HG03139 (cell line): ENCODE measurements at regions not wholly inside any gene's neighbourhood (a gene's known extent, or its start where the extent isn't known, plus 50 kb on each side); places are given as distances from the start of the nearest gene placed in this dataset.

Experiments
- ATAC-seq: cut with Tn5 transposase; IDR thresholded peaks from one replicate; pipeline ENCODE4 v1.9.1; 2021; ENCODE audit not compliant: unreplicated experiment

DNA sequence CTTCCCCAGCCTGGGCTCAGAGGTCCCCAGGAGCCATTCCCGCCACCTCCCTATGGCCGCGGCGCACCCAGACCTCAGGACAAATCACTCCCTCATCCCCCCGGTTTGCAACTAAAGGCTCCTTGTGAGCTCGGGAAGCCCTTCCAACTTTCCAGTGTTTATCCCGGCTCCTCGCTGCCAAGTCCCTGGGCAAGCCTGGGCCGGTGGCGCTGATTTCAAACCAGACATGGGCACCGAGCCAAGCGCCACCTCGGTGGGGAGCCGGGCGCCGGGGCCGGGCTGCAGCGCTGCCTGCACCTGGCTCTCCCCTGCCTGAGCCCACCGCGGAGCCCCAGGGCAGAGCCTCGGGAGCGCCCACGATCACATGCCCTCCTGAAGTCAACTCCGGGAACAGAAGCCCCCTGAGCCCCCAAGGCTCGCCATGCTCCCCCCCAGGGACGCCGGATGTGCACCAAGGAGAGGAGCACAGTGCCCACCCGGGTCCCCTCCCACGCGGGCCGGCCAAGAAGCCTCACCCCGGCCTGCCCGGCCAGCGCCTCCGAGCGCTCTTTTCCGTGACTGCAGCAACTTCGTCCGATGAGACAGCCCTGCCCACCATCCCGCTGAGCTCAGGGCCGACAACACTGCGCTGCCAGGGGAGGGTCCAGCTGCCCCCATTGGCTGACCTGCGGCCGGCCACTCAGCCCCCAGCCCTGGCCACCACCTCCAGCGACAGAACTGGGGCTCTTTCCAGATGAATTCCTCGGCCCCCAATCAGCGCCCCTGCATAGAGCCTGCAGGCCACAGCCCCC is 50.0 kb downstream of the NCOR2 start:
- ATAC-seq = no peak

DNA sequence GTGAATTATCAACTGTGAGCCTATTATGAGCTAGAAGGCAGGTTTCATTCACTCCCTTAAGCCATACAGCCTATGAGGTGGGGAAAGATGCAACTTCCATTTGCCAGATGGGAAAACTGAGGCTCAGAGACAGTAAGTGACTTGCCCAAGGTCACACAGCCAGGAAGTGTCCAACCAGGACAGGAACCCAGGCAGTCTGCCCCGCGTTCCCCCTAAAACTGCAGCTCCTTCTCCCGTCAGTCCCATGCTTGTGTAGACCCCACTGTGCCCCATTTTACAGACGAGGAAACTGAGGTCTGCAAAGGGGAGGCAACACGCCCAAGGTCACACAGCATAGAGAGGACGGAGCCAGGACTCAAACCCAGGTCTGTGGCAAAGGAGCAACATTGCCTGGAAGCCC is 50.6 kb downstream of the NCOR2 start:
- ATAC-seq = no peak

DNA sequence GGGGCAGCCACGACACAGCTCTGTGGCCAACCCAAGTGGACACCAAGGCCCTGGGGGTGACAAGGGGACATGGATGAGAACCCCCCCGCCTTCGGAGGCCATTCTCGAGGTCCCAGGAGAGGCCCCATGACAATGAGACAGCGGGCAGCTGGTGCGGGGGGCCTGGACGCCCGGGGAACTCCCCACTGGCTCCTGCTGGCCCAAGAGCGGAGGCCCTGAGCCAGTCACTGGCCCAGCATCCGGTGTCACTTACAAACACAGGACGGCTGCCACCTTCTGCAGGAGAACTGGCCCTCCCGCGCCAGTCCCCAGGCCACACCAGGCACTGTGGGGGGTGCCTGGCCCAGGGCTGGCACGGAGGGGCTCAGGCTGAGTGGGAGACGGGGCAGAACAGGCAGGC is 51.4 kb downstream of the NCOR2 start:
- no peak for ATAC-seq

DNA sequence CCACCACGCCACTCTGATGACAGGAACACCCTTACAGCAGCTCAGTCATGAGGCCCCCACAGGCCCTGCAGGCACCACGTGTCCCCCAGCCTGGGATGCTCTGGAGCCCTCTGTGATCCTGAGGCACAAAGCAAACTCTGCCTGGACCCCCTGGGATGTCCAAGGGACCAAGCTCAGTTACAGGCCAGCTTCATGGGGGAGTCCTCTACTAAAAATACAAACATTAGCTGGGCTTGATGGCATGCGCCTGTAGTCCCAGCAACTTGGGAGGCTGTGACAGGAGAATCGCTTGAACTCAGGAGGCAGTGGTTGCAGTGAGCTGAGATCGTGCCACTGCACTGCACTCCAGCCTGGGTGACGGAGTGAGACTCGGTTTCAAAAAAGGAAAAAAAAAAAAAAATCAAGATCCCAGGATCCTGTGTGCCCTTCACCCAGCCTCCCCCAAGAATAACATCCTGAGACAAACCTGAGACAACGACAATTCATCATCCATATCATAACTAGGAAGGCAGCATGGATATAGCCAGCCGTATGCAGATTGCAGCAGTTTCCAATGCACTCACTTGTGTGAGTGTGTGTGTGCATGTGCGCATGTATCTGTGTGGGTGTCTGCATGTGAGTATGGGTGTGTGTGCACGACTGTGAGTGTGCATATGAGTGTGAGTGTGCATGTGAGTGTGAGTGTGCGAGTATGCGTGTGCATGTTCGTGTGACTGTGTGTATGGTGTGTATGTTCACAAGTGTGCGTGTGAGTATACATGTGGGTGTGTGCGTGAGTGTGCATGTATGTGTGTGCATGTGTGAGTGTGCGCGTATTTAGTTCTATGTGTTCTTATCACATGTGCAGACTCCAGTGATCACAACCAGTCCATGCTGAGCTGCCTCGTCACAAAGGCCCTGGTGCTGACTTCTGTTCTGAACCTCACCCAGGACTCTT is 52.1 kb downstream of the NCOR2 start:
- ATAC-seq = no peak

DNA sequence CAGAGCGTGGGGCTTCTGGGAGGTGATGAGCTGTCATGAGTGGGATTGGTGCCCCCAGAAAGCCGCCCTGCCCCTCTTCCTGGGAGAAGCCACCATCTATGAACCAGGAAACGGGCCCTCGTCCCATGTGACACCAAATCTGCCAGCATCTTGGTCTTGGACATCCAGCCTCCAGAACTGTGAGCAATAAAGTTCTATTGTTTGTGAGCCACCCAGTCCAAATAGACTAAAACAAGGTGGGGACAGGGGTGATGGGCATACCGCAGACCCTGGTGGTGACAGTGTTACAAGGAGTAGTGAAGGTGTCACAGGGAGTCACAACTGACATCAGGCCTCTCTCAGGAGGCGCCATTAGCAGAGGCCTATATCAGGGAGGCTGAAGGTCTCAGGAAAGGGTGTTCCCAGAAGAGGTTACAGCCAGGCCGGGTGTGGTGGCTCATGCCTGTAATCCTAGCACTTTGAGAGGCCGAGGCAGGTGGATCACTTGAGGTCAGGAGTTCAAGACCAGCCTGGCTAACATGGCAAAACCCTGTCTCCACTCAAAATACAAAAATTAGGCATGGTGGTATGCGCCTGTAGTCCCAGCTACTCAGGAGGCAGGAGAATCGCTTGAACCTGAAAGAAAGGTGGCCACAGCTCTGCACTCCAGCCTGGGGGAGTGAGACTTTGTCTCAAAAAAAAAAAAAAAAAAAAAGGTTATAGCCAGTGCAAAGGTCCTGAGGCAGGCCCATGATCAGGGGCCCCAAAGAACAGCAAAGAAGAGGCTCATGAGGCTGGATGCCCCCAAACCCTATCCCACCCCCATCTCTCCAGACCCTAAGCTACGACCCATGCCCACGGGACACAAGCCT is 53.0 kb downstream of the NCOR2 start:
- no peak for ATAC-seq

DNA sequence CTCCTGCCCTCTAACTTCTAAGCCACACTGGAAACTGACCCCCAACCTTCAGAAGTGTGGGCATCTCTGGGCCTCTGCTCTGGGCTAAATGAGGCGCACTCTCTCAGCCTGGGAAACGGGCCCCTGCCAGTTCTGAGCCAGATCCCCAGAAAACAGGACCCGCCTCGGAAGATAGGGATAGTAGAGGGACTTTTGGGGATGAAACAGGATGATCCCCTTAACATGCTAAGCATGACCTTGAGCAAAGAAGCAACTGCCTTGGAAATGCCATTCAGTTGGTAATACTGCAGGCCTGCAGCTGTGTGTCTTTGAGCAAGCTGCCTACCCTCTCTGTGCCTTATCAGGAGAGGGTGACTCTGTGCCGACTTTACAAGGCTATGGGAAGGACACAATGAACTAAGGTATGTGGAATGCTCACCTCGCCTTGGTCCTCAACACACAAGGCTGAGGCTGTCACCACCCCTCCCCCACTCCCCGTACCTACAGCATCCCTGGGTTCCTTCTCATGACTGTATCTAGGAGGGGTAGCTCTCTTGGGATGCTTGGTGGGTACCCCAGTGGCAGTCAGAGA is 54.0 kb downstream of the NCOR2 start:
- no peak for ATAC-seq

DNA sequence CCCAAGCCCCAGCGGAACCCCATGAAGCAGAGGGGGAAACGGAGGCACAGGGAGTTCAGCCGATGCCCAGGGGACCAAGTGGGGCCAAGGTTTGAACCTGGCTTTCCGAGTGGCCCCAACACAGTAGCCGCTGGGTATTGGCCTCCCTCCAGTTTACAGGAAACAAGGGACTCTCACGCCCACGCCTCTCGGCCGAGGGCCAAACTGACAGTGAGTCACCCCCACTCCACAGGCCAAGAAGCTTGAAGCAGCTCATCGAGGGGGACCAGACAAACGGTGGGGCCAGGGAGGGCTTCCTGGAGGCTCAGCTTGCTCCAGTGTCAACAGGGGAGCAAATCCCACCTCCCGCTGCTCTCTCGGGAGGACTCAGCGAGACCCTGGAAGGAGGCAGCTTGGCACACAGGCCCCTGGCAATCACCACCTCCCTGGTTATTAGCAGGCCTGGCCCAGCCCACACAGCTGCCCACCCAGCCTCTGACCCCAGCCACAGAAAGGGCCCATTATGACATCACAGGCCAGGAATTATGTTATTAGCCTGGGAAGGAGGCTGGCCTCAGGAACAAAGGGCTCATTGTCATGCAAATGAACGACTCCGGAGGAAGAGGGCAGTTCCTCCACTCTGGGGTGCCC is 54.6 kb downstream of the NCOR2 start:
- no peak for ATAC-seq

DNA sequence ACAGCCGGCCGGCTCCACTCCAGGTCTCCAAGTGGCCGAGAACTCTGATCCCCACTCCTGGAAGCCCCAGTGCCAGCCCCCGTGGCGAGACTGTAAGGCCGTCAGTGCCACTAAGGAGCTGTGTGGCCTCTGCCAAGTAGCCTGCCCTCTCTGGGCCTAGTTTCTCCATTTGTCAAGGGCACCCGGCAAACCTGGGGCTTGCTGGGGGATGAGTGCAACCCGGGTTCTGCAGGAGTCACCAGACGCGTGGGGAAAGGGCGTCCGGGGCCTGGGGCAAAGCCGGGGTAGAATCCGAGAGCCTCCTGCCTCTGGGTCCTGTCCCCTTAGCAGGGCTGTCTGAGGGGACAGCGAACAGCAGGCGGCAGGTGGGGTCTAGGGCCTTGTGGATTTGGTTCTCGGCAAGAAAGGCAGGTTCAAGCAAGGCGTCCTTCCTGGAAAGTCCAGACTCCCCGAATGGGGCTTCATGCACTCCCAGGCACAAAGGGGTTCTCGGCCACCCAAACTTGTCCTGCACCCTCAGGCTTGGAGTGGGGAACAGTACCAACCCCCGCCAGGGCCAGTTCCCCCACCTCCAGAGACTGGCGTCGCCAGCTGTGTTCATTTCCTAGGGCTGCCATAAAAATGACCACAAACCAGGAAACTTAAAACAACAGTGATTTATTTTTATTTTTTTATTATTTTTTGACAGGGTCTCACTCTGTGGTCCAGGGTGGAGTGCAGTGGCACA is 56.0 kb downstream of the NCOR2 start:
- no peak for ATAC-seq

DNA sequence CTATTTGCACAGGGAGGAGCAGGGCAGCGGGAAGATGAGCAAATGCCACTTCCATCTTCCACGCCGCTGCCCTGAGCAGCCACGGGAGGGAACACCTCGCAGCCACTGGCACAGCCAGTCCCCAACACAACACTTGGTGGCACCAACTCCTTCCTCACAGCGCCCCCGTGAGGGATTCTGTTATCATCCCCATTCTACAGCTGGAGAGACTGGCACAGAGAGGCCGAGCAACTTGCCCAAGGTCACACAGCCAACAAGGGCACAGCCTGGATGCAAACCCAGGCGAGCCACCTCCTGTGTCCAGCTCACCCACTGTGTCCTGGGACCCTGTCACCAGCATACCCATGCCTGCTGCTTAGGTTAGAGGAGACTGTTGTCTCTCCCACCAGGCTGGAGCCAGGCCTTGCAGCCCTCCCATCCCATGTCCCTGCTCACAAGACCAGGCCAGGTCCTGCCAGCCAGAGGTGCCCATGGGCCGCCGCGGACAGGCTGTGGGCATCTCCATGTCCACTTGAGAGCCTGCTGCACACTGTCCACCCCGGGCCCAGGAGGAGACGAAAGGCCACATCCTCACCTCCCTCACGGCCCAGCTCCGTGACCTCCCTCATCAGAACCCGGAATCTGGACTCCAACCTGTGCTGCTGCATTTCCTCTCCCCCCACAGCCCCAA is 57.0 kb downstream of the NCOR2 start:
- ATAC-seq = no peak

DNA sequence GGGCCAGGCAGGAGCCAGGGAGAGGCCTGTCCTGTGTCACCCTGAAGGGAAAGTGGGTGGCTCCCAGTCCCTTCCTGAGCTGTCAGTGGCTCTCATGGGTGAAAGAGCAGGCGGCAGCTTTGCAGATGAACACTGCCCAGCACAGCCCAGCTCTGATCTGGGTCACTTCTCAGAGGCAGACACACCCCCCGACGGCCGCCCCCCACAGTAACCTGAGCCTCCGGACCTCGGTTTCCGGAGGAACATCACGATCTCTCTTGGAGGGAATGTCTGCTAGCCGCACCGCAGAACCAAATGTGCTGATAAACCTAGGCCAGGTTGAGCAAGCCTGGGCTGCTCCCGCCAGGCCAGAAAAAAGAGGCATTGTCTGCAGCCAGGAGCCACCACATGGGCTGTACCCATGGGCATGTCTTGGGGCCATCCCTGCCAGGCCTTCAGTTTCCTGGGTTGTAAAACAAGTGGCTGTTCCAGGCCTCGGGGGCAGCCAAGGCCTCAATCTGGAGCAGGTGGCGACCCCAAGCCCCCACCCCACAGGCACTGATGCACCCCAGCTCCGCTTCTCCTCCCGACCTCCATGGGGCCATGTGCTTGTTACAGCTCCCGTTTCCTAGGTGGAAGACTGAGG is 57.6 kb downstream of the NCOR2 start:
- no peak for ATAC-seq

DNA sequence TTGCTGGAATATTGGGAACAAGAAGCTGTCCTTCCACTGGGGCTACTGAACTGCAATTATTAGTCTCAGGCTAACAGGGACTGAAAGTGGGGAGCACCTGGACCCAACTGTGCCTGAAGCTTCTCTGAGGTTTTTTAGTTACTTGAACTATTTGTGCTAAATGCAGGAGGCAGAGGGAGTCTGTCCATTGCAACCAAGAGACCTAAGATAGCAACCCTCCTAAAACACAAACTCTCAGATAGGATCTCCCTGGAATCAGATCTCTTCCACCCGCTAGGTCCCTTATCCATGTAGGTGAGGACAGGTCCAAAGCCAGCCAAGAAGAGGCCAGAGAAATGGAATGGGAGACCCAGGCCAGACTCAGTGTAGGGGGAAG is 58.1 kb downstream of the NCOR2 start:
- ATAC-seq = no peak

DNA sequence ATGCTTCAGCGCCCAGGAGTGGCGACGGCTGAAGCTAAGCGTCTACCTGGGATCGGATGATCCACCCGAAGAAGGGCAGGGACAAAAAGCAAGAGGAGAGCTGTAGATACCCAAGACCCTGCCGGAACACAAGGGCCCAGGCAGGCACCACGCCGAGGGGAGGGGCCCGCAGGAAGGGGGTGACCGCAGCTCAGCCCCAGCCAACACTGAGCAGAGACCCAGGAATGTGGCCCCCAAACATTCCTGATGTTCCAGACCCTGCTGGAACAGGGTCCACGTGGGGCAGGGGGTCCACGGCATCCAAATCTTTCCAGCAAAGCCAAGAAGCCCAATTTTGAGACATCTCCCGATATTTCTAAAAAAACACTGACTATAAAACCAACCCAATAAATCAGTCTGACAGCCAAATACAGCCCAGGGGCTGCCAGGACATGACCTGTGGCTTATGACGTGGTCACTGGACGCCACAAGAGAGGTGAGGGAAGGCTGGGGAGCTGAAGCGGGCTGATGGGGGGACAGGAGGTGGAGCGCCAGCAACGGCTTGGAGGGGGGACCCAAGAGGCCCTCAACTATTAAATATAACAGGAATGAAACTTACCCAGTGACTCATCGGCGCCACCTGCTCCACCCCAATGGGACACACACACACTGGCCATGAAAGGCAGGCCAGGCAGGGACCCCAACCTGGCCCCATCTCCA is 58.9 kb downstream of the NCOR2 start:
- no peak for ATAC-seq

DNA sequence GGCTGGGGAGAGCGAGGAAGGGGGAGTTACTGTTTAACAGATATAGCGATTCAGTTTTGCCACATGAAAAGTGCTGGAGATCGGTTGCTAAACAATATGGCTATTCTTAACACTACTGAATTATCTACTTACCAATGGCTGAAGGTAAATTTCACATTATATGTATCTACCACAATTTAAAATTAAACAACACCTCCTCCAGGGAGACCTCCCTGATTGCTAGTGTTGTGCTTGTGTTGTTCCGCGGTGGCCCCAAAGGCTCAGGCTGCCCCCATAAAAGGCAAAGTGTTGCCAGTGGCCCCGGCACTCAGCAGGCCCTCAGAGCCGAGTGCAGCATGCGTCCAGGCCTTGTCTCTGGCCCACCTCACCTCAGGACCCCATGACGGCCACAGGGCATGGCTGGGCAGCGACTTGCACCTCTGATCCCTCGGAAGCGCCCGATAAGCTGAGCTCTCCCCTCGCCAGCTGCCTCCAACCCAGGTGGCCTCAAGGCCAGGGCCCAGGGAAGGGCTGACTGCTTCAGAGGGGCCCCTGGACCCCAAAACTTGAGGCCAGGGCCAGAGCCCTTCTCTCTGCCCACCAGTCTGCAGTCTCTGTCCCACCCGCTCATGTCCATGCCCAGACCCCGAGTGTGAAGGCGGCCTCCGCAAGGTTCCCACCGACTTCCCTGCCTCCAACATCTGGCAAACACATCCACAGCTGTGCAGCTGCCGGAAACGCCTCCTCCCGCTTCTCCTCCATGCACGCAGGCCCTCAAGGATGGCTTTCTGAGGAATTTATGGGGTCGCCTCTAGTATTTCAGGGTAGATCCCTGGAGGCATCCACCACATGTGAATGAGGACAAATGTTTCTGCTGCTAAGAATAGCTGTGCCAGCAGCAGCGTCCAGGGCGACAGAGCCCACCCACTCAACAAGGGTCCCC is 60.0 kb downstream of the NCOR2 start:
- ATAC-seq = no peak

DNA sequence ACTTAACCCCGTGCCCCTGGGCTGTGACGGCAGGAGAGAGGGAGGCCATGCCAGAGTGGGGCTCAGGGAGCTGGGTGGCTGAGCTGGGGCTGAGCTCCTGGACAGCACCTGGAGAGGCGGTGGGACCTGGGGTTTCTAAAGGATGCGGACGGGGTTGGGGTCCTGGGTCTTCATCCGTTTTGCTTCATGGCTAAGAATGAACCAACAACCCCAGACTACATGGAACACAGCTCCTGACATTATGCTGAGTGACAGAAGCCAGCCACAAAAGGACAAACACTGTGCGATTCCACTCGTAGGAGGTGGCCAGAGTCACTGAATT is 60.6 kb downstream of the NCOR2 start:
- no peak for ATAC-seq

DNA sequence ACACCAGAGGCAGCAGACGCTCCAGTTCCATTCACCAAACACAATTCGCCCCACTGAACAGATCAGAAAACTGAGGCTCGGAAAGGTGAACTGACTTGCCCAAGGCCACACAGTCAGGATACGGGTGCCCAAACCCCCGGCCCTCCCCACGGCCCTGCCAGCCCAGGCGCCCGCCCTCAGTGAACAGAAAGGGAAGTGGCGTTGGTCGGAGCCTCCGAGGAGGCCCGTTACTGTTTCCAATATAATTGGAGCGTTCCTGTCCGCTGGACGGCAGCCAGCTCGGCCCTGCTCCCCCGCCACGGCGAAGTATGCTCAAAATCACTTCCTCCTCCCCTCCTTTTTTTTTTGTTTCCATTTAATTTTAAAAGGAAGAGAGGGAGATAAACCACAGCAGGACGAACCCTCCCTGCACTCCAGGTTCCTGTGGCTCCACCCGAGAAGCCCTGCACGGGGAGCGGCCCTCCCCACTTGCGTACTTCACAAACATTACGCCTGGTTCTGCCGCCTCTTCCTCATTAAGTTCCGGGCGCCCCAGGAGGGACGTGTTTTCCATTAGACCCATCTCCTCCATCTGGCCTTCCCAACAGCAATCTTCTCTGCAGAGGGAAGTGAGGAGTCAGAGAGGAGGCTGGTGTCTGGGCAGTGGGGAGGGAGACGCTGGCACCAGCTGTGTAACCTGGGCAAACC is 61.1 kb downstream of the NCOR2 start:
- no peak for ATAC-seq

DNA sequence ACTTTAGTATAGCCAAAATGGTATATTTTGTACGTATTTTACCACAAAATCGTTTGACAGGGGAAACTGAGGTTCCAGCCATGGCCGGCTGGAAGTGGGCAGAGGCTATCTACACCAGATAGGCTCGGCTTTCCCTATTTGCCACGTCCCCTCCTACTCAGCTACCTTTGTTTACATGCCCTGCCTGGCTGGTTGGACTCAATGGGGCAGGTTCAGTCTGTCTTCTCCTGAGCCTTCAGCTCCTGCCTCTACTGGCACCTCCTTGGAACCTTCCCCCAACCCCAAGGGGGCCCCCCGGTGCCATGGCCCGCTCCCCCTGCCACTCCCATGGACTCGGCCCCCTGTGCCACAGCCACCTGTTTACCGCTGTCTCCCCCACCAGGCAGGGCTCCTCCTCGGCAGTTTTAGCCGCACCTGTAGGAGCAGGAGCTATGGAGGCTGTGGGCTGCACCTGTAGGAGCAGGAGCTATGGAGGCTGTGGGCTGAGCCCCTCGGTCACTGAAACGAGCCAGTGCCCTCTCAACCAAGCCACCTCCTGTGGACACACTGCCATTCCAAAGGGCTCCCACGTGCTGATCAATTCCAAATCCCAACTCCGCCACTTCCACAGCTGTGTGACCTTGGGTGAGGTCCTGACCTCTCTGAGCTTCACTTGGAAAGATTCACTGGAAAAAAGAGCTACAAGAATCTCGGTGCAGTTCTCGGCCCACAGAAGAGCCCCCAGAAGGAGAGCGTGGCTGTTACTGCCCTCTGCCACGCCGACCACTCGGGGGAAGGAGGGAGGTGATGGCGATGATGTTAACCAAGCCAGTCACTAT is 62.2 kb downstream of the NCOR2 start:
- no peak for ATAC-seq
